Loucy (cell line): ENCODE measurements at regions not wholly inside any gene's neighbourhood (a gene's known extent, or its start where the extent isn't known, plus 50 kb on each side); places are given as distances from the start of the nearest gene placed in this dataset.

ENCODE experiments used
- H2AFZ ChIP-seq: fragments of 200-600 bp; sonication (generic); 2 replicates; pipeline ENCODE4 v1.6.0; 2016; ENCODE audit warnings: antibody characterized with exemption, mild to moderate bottlenecking, low read length, moderate library complexity
- H3F3A ChIP-seq: fragments of 200-600 bp; 2 replicates; pipeline ENCODE4 v1.6.0; 2016; ENCODE audit warnings: antibody characterized with exemption, low read depth, mild to moderate bottlenecking
- H3K27me3 ChIP-seq: fragments of 200-600 bp; sonication (generic); 2 replicates; pipeline ENCODE4 v1.6.1; 2014; ENCODE audit warnings: low read length, mild to moderate bottlenecking; ENCODE audit not compliant: insufficient read depth, poor library complexity, severe bottlenecking
- H3K36me3 ChIP-seq: fragments of 200-600 bp; sonication (generic); 2 replicates; pipeline ENCODE4 v1.6.1; 2016; ENCODE audit warnings: low read length; ENCODE audit not compliant: insufficient read depth
- H3K4me1 ChIP-seq: fragments of 200-600 bp; sonication (generic); 2 replicates; pipeline ENCODE4 v1.5.1; 2014; ENCODE audit warnings: low read length, mild to moderate bottlenecking; ENCODE audit not compliant: insufficient read depth, poor library complexity, severe bottlenecking
- H3K4me2 ChIP-seq: fragments of 200-600 bp; sonication (generic); 2 replicates; pipeline ENCODE4 v1.6.0; 2014; ENCODE audit warnings: antibody characterized with exemption, low read length, low read depth, mild to moderate bottlenecking; ENCODE audit not compliant: poor library complexity, severe bottlenecking
- H3K4me3 ChIP-seq: fragments of 200-600 bp; sonication (generic); 2 replicates; pipeline ENCODE4 v1.5.1; 2014; ENCODE audit warnings: low read length, mild to moderate bottlenecking, mixed read lengths; ENCODE audit not compliant: poor library complexity, severe bottlenecking
- H3K79me2 ChIP-seq: fragments of 200-600 bp; sonication (generic); 2 replicates; pipeline ENCODE4 v1.6.1; 2014; ENCODE audit warnings: low read length; ENCODE audit not compliant: insufficient read depth
- H3K9ac ChIP-seq: fragments of 200-600 bp; sonication (generic); 2 replicates; pipeline ENCODE4 v1.6.0; 2014; ENCODE audit warnings: mild to moderate bottlenecking, low read depth, low read length, moderate library complexity; ENCODE audit not compliant: poor library complexity, severe bottlenecking
- H3K9me2 ChIP-seq: fragments of 200-600 bp; sonication (generic); replicated peaks from 2 replicates; pipeline ENCODE4 v1.6.1; 2016; ENCODE audit warnings: low read depth, low read length, mixed read lengths
- H3K9me3 ChIP-seq: fragments of 200-600 bp; sonication (generic); 2 replicates; pipeline ENCODE4 v1.6.1; 2014; ENCODE audit warnings: mild to moderate bottlenecking, antibody characterized with exemption, low read length, low read depth; ENCODE audit not compliant: insufficient read depth
- H4K20me1 ChIP-seq: fragments of 200-600 bp; sonication (generic); 2 replicates; pipeline ENCODE4 v1.6.0; 2014; ENCODE audit warnings: antibody characterized with exemption, low read length, mild to moderate bottlenecking; ENCODE audit not compliant: insufficient read depth, poor library complexity, severe bottlenecking
- CTCF ChIP-seq: fragments of 200-600 bp; sonication (generic); conservative IDR thresholded peaks from 2 replicates; pipeline ENCODE4 v1.5.1; 2014; ENCODE audit warnings: mild to moderate bottlenecking, antibody characterized with exemption, low read length
- EZH2phosphoT487 ChIP-seq: fragments of 200-600 bp; IDR thresholded peaks from 2 replicates; pipeline ENCODE4 v1.6.1; 2018; ENCODE audit warnings: antibody characterized with exemption, mild to moderate bottlenecking, moderate library complexity, borderline replicate concordance

- H3K9me2 ChIP-seq: no peaks in the 10 kb centered on the region
- no peaks in the 10 kb centered on the region for H3K36me3 ChIP-seq
- TF ChIP-seq CTCF: no peak
- no peak for TF ChIP-seq EZH2phosphoT487
- no peak overlapping the region for H3K9ac ChIP-seq
- no peaks in the 10 kb centered on the region for H3K27me3 ChIP-seq
- no peak overlapping the region for H2AFZ ChIP-seq
- H3K9me3 ChIP-seq: peaks cover 3% of the 10 kb centered on the region; the same call in 1 of the 2 replicates
- H3K79me2 ChIP-seq: no peaks in the 10 kb centered on the region
- H3K4me2 ChIP-seq: no peak overlapping the region
- no peaks in the 10 kb centered on the region for H3F3A ChIP-seq
- H4K20me1 ChIP-seq: no peaks in the 10 kb centered on the region
- H3K4me1 ChIP-seq: no peaks in the 10 kb centered on the region
- H3K4me3 ChIP-seq: no peak overlapping the region
Measured at GRCh38 chr10:118922972-118923371, 106.5 kb upstream of the NANOS1 start.

DNA sequence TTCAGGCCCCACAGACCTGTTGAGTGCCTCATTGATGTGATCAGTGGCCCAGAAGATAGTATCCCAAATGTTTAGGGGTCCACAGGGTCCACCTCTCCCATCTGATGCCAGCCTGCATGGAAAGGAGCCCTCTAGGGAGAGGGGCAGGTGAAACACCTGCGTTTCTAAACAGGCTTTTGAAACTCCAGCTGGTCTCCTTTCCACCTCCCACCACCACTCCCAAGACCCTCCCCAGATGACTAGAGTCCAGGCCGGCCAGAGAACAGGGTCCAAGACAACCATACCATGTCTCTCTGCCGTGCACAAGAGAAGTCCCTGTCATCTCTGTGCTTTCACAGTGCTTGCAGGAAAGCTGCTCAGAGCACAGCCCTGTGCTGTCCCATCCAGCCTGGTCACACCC lies 105.0 kb upstream of the NANOS1 start:
- no peaks in the 10 kb centered on the region for H4K20me1 ChIP-seq
- TF ChIP-seq EZH2phosphoT487 (no peak), CTCF (no peak)

GRCh38 chr10:118925404-118926071 lies 104.0 kb upstream of the NANOS1 start:
- Histone ChIP-seq H3F3A (no peaks in the 10 kb centered on the region), H3K4me3 (no peak overlapping the region), H3K79me2 (no peaks in the 10 kb centered on the region), H3K4me2 (no peak overlapping the region), H3K4me1 (no peaks in the 10 kb centered on the region), H3K36me3 (no peaks in the 10 kb centered on the region), H3K27me3 (no peaks in the 10 kb centered on the region), H3K9ac (no peak overlapping the region), H3K9me3 (peaks cover 13% of the 10 kb centered on the region; the same call in 1 of the 2 replicates), H4K20me1 (no peaks in the 10 kb centered on the region), H3K9me2 (no peaks in the 10 kb centered on the region), H2AFZ (no peak overlapping the region)
- no peak for TF ChIP-seq EZH2phosphoT487
- TF ChIP-seq CTCF: no peak

More for the DNA sequence above, 105.0 kb upstream of the NANOS1 start:
- Histone ChIP-seq H3K4me2 (no peak overlapping the region), H3K4me1 (no peaks in the 10 kb centered on the region), H3K79me2 (no peaks in the 10 kb centered on the region), H3F3A (no peaks in the 10 kb centered on the region), H3K4me3 (no peak overlapping the region), H3K9me2 (no peaks in the 10 kb centered on the region), H3K27me3 (no peaks in the 10 kb centered on the region), H3K36me3 (no peaks in the 10 kb centered on the region), H2AFZ (no peak overlapping the region), H3K9me3 (peaks cover 13% of the 10 kb centered on the region; the same call in 1 of the 2 replicates), H3K9ac (no peak overlapping the region)
